ENCODE measurements at regions not wholly inside any gene's neighbourhood (a gene's known extent, or its start where the extent isn't known, plus 50 kb on each side); places are given as distances from the start of the nearest gene placed in this dataset.

GRCh38 chr11:119794141-119794665 lies 65.2 kb upstream of the NECTIN1 start:
- no peak for TF ChIP-seq CTCF (IDR thresholded peaks at IDR 0.05)
- TF ChIP-seq POLR2AphosphoS5 (IDR thresholded peaks at IDR 0.05): no peak
- no peak for TF ChIP-seq POLR2A (IDR thresholded peaks at IDR 0.05)
- no peak for TF ChIP-seq EP300 (IDR thresholded peaks at IDR 0.05)
